NCI-H2171 (cell line): ENCODE measurements at regions not wholly inside any gene's neighbourhood (a gene's known extent, or its start where the extent isn't known, plus 50 kb on each side); places are given as distances from the start of the nearest gene placed in this dataset.
"Not testable (repeated sequence)": the region's sequence is repeated elsewhere in the genome, so short reads cannot be mapped to it uniquely, and the experiment has no call there.

Experiments used
- DNase-seq: peaks from one replicate; lab custom pipeline; 2025; lab: John Stamatoyannopoulos, UW

GRCh38 chr1:203559523-203559922 lies 65.6 kb downstream of the OPTC start:
- no peak for DNase-seq

GRCh38 chr1:203561761-203562160 lies 64.9 kb upstream of the ATP2B4 start:
- DNase-seq: not testable (repeated sequence)

GRCh38 chr1:203563291-203563690 lies 63.3 kb upstream of the ATP2B4 start:
- DNase-seq: no peak

GRCh38 chr1:203564024-203564423 lies 62.6 kb upstream of the ATP2B4 start:
- DNase-seq: no peak

- no peak for DNase-seq
Measured at GRCh38 chr1:203565049-203565448, 61.6 kb upstream of the ATP2B4 start.

GRCh38 chr1:203565981-203566380 lies 60.7 kb upstream of the ATP2B4 start:
- DNase-seq: no peak

- not testable (repeated sequence) for DNase-seq
Measured at GRCh38 chr1:203566966-203567365, 59.7 kb upstream of the ATP2B4 start.

- peak; percentile 22 for DNase-seq
Measured at GRCh38 chr1:203567596-203567995, 59.0 kb upstream of the ATP2B4 start.

- DNase-seq: no peak
Measured at GRCh38 chr1:203569490-203570318, 56.9 kb upstream of the ATP2B4 start.

GRCh38 chr1:203570805-203571204 lies 55.8 kb upstream of the ATP2B4 start:
- no peak for DNase-seq

- DNase-seq: no peak
Measured at GRCh38 chr1:203571661-203572060, 55.0 kb upstream of the ATP2B4 start.

- DNase-seq: no peak
Measured at GRCh38 chr1:203572134-203572625, 54.5 kb upstream of the ATP2B4 start.

GRCh38 chr1:203573730-203574129 lies 52.9 kb upstream of the ATP2B4 start:
- DNase-seq: no peak
